ENCODE measurements at regions not wholly inside any gene's neighbourhood (a gene's known extent, or its start where the extent isn't known, plus 50 kb on each side); places are given as distances from the start of the nearest gene placed in this dataset.

GRCh38 chr6:169883316-169883715, 131.9 kb downstream of the ERMARD start:
- no peak for TF ChIP-seq CTCF (IDR thresholded peaks at IDR 0.05)
- no peak for TF ChIP-seq POLR2A (IDR thresholded peaks at IDR 0.05)

Measured in testis (tissue), 2 donors.